ENCODE measurements at regions not wholly inside any gene's neighbourhood (a gene's known extent, or its start where the extent isn't known, plus 50 kb on each side); places are given as distances from the start of the nearest gene placed in this dataset.

DNA sequence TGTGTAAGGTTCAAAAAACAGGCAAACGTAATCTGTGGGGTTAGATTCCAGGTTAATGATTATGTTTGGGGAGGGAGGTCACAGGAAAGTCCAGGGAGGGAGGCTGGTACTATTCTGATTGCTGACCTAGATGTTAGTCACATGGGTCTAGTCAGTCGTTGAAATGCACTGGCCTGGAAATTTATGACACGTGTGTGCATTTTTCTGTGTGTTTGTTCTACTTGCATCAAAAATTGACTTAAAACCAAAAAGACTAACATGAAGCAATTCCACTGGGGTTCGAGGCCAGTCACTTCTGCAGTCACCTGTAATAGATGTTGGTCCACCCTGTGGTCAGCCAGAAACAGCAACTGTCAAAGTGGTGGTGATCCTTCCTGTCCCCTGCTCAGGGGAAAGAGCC is 104.2 kb upstream of the MLN start:
- ChIA-PET CTCF (no interaction called here), POLR2A (no interaction called here)
- TF ChIP-seq, protein P1, sequence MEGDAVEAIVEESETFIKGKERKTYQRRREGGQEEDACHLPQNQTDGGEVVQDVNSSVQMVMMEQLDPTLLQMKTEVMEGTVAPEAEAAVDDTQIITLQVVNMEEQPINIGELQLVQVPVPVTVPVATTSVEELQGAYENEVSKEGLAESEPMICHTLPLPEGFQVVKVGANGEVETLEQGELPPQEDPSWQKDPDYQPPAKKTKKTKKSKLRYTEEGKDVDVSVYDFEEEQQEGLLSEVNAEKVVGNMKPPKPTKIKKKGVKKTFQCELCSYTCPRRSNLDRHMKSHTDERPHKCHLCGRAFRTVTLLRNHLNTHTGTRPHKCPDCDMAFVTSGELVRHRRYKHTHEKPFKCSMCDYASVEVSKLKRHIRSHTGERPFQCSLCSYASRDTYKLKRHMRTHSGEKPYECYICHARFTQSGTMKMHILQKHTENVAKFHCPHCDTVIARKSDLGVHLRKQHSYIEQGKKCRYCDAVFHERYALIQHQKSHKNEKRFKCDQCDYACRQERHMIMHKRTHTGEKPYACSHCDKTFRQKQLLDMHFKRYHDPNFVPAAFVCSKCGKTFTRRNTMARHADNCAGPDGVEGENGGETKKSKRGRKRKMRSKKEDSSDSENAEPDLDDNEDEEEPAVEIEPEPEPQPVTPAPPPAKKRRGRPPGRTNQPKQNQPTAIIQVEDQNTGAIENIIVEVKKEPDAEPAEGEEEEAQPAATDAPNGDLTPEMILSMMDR (IDR thresholded peaks at IDR 0.05; ENCODE audit: low read depth, low read length) = no peak
- no peak overlapping the region for H3K27ac ChIP-seq (ENCODE audit: low read depth, low read length)
- peaks cover 53% of the 10 kb centered on the region for H3K27me3 ChIP-seq (ENCODE audit: control insufficient read depth, insufficient read depth, low read length)
- H3K9me3 ChIP-seq (ENCODE audit: control insufficient read depth, insufficient read depth, low read length) = no peaks in the 10 kb centered on the region
- DNase-seq (ENCODE audit: low read depth, low spot score) = no peak
- H3K4me3 ChIP-seq (ENCODE audit: low read depth, low read length) = no peak overlapping the region

DNA sequence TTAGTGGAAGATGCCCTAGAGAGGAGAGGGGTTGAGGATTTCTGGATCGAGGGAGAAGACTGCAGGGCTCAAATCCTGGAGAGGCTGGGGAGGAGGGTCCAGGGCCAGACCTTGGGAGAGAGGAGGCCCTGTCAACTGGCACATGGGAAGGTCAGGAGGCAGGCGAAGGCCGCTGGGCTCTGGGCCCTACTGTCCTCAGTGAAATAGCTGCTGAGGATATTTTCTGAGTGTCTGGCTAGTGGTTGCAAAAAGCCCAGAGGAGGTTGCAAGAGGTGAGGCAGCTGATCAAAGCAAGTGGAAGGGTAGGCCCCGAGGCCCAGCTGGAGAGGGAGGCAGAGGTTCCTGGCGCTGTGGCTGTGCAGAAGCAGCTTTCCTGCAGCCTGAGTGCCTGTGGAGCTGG is 103.4 kb upstream of the MLN start:
- ChIA-PET POLR2A (no interaction called here), CTCF (no interaction called here)
- H3K9me3 ChIP-seq (ENCODE audit: control insufficient read depth, insufficient read depth, low read length) = no peaks in the 10 kb centered on the region
- DNase-seq (ENCODE audit: low read depth, low spot score) = no peak
- H3K27ac ChIP-seq (ENCODE audit: low read depth, low read length) = no peak overlapping the region
- H3K27me3 ChIP-seq (ENCODE audit: control insufficient read depth, insufficient read depth, low read length) = peaks cover 55% of the 10 kb centered on the region
- H3K4me3 ChIP-seq (ENCODE audit: low read depth, low read length) = no peak overlapping the region
- TF ChIP-seq, protein P1 (IDR thresholded peaks at IDR 0.05; ENCODE audit: low read depth, low read length) = no peak

DNA sequence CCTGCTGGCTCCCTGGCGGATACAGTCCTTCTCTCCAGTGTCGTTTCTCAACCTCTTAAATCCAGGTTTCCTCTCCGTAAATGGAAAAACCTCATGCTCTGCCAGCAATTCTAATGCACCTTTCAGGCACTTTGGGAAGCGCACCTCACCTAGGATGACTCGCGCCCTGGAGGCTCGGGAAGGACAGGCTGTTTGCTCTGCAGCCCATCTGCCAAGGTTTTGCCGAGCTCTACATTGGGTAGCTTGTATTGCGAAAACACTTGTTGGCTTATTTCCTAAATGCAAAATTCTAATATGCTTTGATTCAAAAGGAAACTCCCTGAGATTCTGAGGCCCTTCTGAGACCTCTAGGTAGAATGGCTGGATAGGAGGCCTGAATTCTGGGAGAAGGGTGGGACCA is 102.6 kb upstream of the MLN start:
- Histone ChIP-seq H3K27ac (ENCODE audit: low read depth, low read length) (no peak overlapping the region), H3K27me3 (ENCODE audit: control insufficient read depth, insufficient read depth, low read length) (peaks cover 57% of the 10 kb centered on the region), H3K9me3 (ENCODE audit: control insufficient read depth, insufficient read depth, low read length) (no peaks in the 10 kb centered on the region), H3K4me3 (ENCODE audit: low read depth, low read length) (no peak overlapping the region)
- TF ChIP-seq, protein P1 (IDR thresholded peaks at IDR 0.05; ENCODE audit: low read depth, low read length) = no peak
- ChIA-PET CTCF (no interaction called here), POLR2A (no interaction called here)
- no peak for DNase-seq (ENCODE audit: low read depth, low spot score)

DNA sequence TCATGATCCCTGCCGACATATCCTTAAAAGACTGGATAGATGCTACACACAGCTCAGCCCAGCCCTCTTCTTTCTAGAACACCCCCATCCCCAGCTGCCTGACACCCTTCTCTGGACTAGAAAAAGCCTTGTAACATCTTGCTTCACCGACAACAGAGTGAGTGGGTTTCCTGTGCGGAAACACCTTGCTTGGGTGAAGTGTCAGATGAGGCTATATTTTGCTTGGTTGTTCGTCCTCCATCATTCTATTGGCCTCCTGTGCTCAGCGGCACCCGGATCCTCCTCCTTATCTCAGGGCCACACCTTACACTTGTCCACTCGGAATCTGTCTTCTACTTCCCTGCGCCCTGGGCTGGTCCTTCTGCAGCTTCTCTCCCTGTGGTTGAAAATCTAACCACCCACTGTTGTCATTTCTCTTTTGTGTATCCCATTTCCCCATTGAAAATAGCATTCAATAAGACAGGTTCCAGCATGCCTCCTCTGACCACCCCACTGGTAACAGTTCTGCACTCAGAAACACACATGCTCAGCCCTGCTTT is 101.3 kb upstream of the MLN start:
- Histone ChIP-seq H3K4me3 (ENCODE audit: low read depth, low read length) (no peak overlapping the region), H3K9me3 (ENCODE audit: control insufficient read depth, insufficient read depth, low read length) (no peaks in the 10 kb centered on the region), H3K27me3 (ENCODE audit: control insufficient read depth, insufficient read depth, low read length) (peaks cover 59% of the 10 kb centered on the region), H3K27ac (ENCODE audit: low read depth, low read length) (no peak overlapping the region)
- TF ChIP-seq, protein P1 (IDR thresholded peaks at IDR 0.05; ENCODE audit: low read depth, low read length) = no peak
- POLR2A ChIA-PET = no interaction called here
- DNase-seq (ENCODE audit: low read depth, low spot score) = no peak
- CTCF ChIA-PET = no interaction called here

DNA sequence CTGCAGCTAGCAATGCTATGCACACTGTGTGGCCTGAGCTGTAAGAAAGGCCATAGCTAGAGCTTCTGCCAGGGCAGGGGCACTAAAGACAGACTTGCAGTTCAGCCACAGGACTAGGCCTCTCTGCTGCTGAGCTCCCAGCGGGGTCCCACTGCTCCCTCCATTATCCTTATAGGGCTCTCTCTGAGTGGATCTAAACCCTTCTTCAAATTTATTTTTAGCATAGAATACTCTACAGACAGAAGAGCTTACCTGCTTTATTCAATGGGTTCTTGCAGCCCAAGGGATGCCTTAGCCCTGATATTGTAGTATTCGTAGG is 100.9 kb upstream of the MLN start:
- Histone ChIP-seq H3K9me3 (ENCODE audit: control insufficient read depth, insufficient read depth, low read length) (no peaks in the 10 kb centered on the region), H3K27ac (ENCODE audit: low read depth, low read length) (no peak overlapping the region), H3K27me3 (ENCODE audit: control insufficient read depth, insufficient read depth, low read length) (peaks cover 62% of the 10 kb centered on the region), H3K4me3 (ENCODE audit: low read depth, low read length) (no peak overlapping the region)
- TF ChIP-seq, protein P1 (IDR thresholded peaks at IDR 0.05; ENCODE audit: low read depth, low read length) = no peak
- POLR2A ChIA-PET = no interaction called here
- CTCF ChIA-PET = no interaction called here
- no peak for DNase-seq (ENCODE audit: low read depth, low spot score)
